GM19035 (cell line): ENCODE measurements at regions not wholly inside any gene's neighbourhood (a gene's known extent, or its start where the extent isn't known, plus 50 kb on each side); places are given as distances from the start of the nearest gene placed in this dataset.

Source experiments
- ATAC-seq: cut with Tn5 transposase; IDR thresholded peaks from one replicate; pipeline ENCODE4 v1.9.1; 2021; ENCODE audit not compliant: unreplicated experiment

- no peak for ATAC-seq
Observed at GRCh38 chr9:13990994-13991393, 322.9 kb downstream of the NFIB start.

GRCh38 chr9:13990331-13990730 is 323.6 kb downstream of the NFIB start:
- ATAC-seq, result no peak

- ATAC-seq, result no peak
Observed at GRCh38 chr9:13988944-13989343, 325.0 kb downstream of the NFIB start.

GRCh38 chr9:13983607-13984006 is 330.3 kb downstream of the NFIB start:
- ATAC-seq, result no peak

GRCh38 chr9:13979941-13980318 is 334.0 kb downstream of the NFIB start:
- ATAC-seq, result no peak

GRCh38 chr9:13975611-13976290 is 338.2 kb downstream of the NFIB start:
- no peak for ATAC-seq

GRCh38 chr9:13974891-13975290 is 339.1 kb downstream of the NFIB start:
- ATAC-seq, result no peak

GRCh38 chr9:13971966-13972655 is 341.8 kb downstream of the NFIB start:
- ATAC-seq, result no peak

GRCh38 chr9:13971415-13971814 is 342.5 kb downstream of the NFIB start:
- no peak for ATAC-seq

- no peak for ATAC-seq
Observed at GRCh38 chr9:13970426-13970825, 343.5 kb downstream of the NFIB start.

- no peak for ATAC-seq
Observed at GRCh38 chr9:13970018-13970417, 343.9 kb downstream of the NFIB start.

GRCh38 chr9:13967438-13967837 is 346.5 kb downstream of the NFIB start:
- no peak for ATAC-seq

- ATAC-seq, result no peak
Observed at GRCh38 chr9:13967011-13967410, 346.9 kb downstream of the NFIB start.

- ATAC-seq, result no peak
Observed at GRCh38 chr9:13963005-13963653, 350.8 kb downstream of the NFIB start.

GRCh38 chr9:13962006-13962405 is 351.9 kb downstream of the NFIB start:
- ATAC-seq, result no peak

- ATAC-seq, result no peak
Observed at GRCh38 chr9:13960011-13960765, 353.8 kb downstream of the NFIB start.

GRCh38 chr9:13958672-13959071 is 355.3 kb downstream of the NFIB start:
- ATAC-seq, result no peak

GRCh38 chr9:13957089-13957488 is 356.9 kb downstream of the NFIB start:
- no peak for ATAC-seq

- ATAC-seq, result no peak
Observed at GRCh38 chr9:13956107-13956506, 357.8 kb downstream of the NFIB start.

- no peak for ATAC-seq
Observed at GRCh38 chr9:13952906-13953305, 361.0 kb downstream of the NFIB start.

- no peak for ATAC-seq
Observed at GRCh38 chr9:13948037-13948436, 365.9 kb downstream of the NFIB start.

GRCh38 chr9:13943176-13943575 is 370.8 kb downstream of the NFIB start:
- no peak for ATAC-seq
